GM23338 (cell line): ENCODE measurements at regions not wholly inside any gene's neighbourhood (a gene's known extent, or its start where the extent isn't known, plus 50 kb on each side); places are given as distances from the start of the nearest gene placed in this dataset.

ENCODE experiments used
- ATAC-seq: fragments of 200-7000 bp; cut with Tn5 transposase; 3 replicates; pipeline ENCODE4 v1.9.1; 2020
- DNase-seq: peaks from one replicate; pipeline ENCODE4 v3.0.0-alpha.2; 2015; ENCODE audit warnings: low spot score
- H2AFZ ChIP-seq: fragments of 200-600 bp; sonication (generic); 2 replicates; pipeline ENCODE4 v1.8.0; 2016; ENCODE audit warnings: antibody characterized with exemption, mild to moderate bottlenecking, moderate library complexity
- H3F3A ChIP-seq: fragments of 200-600 bp; sonication (generic); replicated peaks from 2 replicates; pipeline ENCODE4 v1.8.0; 2017; ENCODE audit warnings: antibody characterized with exemption, mixed run types, low read depth
- H3K27ac ChIP-seq: fragments of 200-600 bp; sonication (generic); 2 replicates; pipeline ENCODE4 v1.6.1; 2016; ENCODE audit warnings: low read depth
- H3K27me3 ChIP-seq: fragments of 200-600 bp; sonication (generic); 2 replicates; pipeline ENCODE4 v1.8.0; 2016; ENCODE audit warnings: mild to moderate bottlenecking, mixed run types, moderate library complexity; ENCODE audit not compliant: insufficient read depth
- H3K36me3 ChIP-seq: fragments of 200-600 bp; sonication (generic); 2 replicates; pipeline ENCODE4 v1.8.0; 2016; ENCODE audit warnings: mild to moderate bottlenecking; ENCODE audit not compliant: insufficient read depth
- H3K4me1 ChIP-seq: fragments of 200-600 bp; sonication (generic); 2 replicates; pipeline ENCODE4 v1.8.0; 2016; ENCODE audit warnings: mild to moderate bottlenecking, moderate library complexity; ENCODE audit not compliant: insufficient read depth
- H3K4me2 ChIP-seq: fragments of 200-600 bp; sonication (generic); 2 replicates; pipeline ENCODE4 v1.7.1; 2017; ENCODE audit warnings: mixed run types
- H3K4me3 ChIP-seq: fragments of 200-600 bp; sonication (generic); 2 replicates; pipeline ENCODE4 v1.6.1; 2016; ENCODE audit warnings: mixed run types
- H3K79me2 ChIP-seq: fragments of 200-600 bp; sonication (generic); replicated peaks from 2 replicates; pipeline ENCODE4 v1.8.0; 2017; ENCODE audit warnings: mild to moderate bottlenecking; ENCODE audit not compliant: insufficient read depth
- H3K9me2 ChIP-seq: fragments of 200-600 bp; sonication (generic); 2 replicates; pipeline ENCODE4 v1.8.0; 2017; ENCODE audit not compliant: insufficient read depth
- H4K20me1 ChIP-seq: fragments of 200-600 bp; sonication (generic); replicated peaks from 2 replicates; pipeline ENCODE4 v1.8.0; 2017; ENCODE audit warnings: mild to moderate bottlenecking; ENCODE audit not compliant: insufficient read depth
- H3K27ac Mint-ChIP-seq: 2 replicates; pipeline ENCODE4 v1.8.0; 2020; ENCODE audit warnings: inconsistent platforms, mild to moderate bottlenecking, moderate library complexity, mixed read lengths
- H3K27me3 Mint-ChIP-seq: 3 replicates; pipeline ENCODE4 v1.8.0; 2022; ENCODE audit warnings: low read depth, mild to moderate bottlenecking, moderate library complexity, mixed read lengths, inconsistent platforms; ENCODE audit not compliant: insufficient read depth, poor library complexity
- H3K36me3 Mint-ChIP-seq: 3 replicates; pipeline ENCODE4 v1.8.0; 2021; ENCODE audit warnings: low read depth, mild to moderate bottlenecking, inconsistent platforms, moderate library complexity, mixed read lengths
- H3K4me1 Mint-ChIP-seq: 3 replicates; pipeline ENCODE4 v1.8.0; 2020; ENCODE audit warnings: mild to moderate bottlenecking, inconsistent platforms, mixed read lengths
- H3K4me3 Mint-ChIP-seq: 3 replicates; pipeline ENCODE4 v1.8.0; 2021; ENCODE audit warnings: moderate library complexity, mild to moderate bottlenecking, inconsistent platforms, mixed read lengths
- H3K9me3 Mint-ChIP-seq: 3 replicates; pipeline ENCODE4 v1.8.0; 2020; ENCODE audit warnings: moderate library complexity, mild to moderate bottlenecking, inconsistent platforms, mixed read lengths
- CREB1 ChIP-seq: fragments of 250-450 bp; sonication (Bioruptor Pico); IDR thresholded peaks from 2 replicates; pipeline ENCODE4 v1.5.0; 2020; ENCODE audit warnings: low read depth, mild to moderate bottlenecking, moderate library complexity
- EZH2phosphoT487 ChIP-seq: fragments of 200-600 bp; sonication (generic); IDR thresholded peaks from one replicate; pipeline ENCODE4 v1.8.1; 2018; ENCODE audit warnings: antibody characterized with exemption; ENCODE audit not compliant: unreplicated experiment
- POLR2AphosphoS5 ChIP-seq: IDR thresholded peaks from 2 replicates; pipeline ENCODE4 v1.6.1; 2016; ENCODE audit warnings: antibody characterized with exemption, low read depth
- STAT1 ChIP-seq: IDR thresholded peaks from one replicate; pipeline ENCODE4 v1.6.1; 2016; ENCODE audit warnings: antibody characterized with exemption; ENCODE audit not compliant: unreplicated experiment
- ZNF114 ChIP-seq: fragments of 250-450 bp; sonication (Bioruptor Pico); IDR thresholded peaks from 2 replicates; pipeline ENCODE4 v1.5.0; 2020; ENCODE audit warnings: mild to moderate bottlenecking, moderate library complexity
- ZNF331 ChIP-seq: fragments of 250-450 bp; sonication (Bioruptor Pico); IDR thresholded peaks from 2 replicates; pipeline ENCODE4 v1.5.0; 2020; ENCODE audit warnings: low read depth, mild to moderate bottlenecking, moderate library complexity
- TF ChIP-seq, protein P1 (sequence below): IDR thresholded peaks from one replicate; pipeline ENCODE4 v1.6.1; 2018; ENCODE audit warnings: antibody characterized with exemption; ENCODE audit not compliant: unreplicated experiment
- TF ChIP-seq, protein P2 (sequence below), 2 experiments: fragments of 200-600 bp in 1 of 2; sonication (generic) in 1 of 2; conservative IDR thresholded peaks; 2 replicates each; pipeline versions ENCODE4 v1.5.1 to v1.6.1; 2016 to 2017; ENCODE audit warnings: antibody characterized with exemption in 2 of 2, low read depth in 2 of 2, mild to moderate bottlenecking in 2 of 2, moderate library complexity in 1 of 2
- TF ChIP-seq, protein P3 (sequence below): fragments of 250-450 bp; sonication (Bioruptor Pico); IDR thresholded peaks from 2 replicates; pipeline ENCODE4 v1.5.0; 2020; ENCODE audit warnings: mild to moderate bottlenecking, moderate library complexity

DNA sequence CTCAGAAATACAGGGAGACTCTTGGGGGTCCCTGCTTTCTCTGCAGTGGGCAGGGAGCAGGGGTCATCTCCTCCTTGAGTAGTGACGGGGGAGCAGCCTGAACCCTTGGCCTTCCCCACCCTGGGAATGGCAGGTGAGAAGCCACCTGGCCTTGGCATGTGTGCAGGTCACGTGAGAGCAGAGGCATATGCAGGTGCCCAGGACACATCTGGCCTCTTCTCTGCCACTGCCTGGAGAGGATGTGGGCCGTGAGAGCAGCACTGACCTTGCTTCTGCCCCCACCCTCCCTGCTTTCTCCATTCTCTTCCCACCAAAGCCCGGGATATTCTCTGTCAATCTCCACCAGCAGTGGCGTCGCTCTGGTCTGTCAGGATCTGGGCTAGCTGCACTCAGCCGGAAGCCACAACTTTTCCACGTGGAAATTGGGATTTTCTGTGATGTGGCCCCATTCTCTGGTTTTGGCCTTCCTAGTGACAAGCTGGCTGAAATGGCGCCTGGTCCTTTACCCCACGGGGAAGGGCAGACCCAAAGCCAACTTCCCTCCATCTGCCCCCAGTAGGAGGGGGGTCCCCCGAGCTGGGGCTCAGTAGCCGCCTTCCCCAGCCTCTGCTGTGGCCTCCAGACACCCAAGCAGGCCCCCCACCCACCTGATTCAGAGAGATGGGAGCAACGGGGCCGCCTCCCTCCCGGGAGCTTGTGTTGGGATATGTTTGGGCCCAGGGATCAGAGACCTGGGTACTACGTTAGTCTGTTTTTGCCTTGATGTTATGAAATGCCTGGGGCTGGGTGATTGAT, 70.4 kb upstream of the FCN1 start:
- no peaks in the 10 kb centered on the region for H3K79me2 ChIP-seq
- ATAC-seq, result no peak
- Mint-ChIP-seq H3K36me3 (peaks cover 12% of the 10 kb centered on the region), H3K9me3 (peaks cover 38% of the 10 kb centered on the region), H3K27me3 (peaks cover 2% of the 10 kb centered on the region), H3K4me1 (no peaks in the 10 kb centered on the region), H3K4me3 (no peak overlapping the region), H3K27ac (no peak overlapping the region)
- H3K27ac ChIP-seq, result no peak overlapping the region
- no peaks in the 10 kb centered on the region for H3K9me2 ChIP-seq
- no peak overlapping the region for H3K4me2 ChIP-seq
- DNase-seq, result no peak
- H2AFZ ChIP-seq, result no peak overlapping the region
- no peaks in the 10 kb centered on the region for H3K36me3 ChIP-seq
- no peaks in the 10 kb centered on the region for H4K20me1 ChIP-seq
- H3F3A ChIP-seq, result no peaks in the 10 kb centered on the region
- H3K27me3 ChIP-seq, result no peaks in the 10 kb centered on the region
- no peak overlapping the region for H3K4me3 ChIP-seq
- H3K4me1 ChIP-seq, result no peaks in the 10 kb centered on the region
- TF ChIP-seq, protein P1, sequence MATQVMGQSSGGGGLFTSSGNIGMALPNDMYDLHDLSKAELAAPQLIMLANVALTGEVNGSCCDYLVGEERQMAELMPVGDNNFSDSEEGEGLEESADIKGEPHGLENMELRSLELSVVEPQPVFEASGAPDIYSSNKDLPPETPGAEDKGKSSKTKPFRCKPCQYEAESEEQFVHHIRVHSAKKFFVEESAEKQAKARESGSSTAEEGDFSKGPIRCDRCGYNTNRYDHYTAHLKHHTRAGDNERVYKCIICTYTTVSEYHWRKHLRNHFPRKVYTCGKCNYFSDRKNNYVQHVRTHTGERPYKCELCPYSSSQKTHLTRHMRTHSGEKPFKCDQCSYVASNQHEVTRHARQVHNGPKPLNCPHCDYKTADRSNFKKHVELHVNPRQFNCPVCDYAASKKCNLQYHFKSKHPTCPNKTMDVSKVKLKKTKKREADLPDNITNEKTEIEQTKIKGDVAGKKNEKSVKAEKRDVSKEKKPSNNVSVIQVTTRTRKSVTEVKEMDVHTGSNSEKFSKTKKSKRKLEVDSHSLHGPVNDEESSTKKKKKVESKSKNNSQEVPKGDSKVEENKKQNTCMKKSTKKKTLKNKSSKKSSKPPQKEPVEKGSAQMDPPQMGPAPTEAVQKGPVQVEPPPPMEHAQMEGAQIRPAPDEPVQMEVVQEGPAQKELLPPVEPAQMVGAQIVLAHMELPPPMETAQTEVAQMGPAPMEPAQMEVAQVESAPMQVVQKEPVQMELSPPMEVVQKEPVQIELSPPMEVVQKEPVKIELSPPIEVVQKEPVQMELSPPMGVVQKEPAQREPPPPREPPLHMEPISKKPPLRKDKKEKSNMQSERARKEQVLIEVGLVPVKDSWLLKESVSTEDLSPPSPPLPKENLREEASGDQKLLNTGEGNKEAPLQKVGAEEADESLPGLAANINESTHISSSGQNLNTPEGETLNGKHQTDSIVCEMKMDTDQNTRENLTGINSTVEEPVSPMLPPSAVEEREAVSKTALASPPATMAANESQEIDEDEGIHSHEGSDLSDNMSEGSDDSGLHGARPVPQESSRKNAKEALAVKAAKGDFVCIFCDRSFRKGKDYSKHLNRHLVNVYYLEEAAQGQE, result no peak
- TF ChIP-seq EZH2phosphoT487, result no peak
- no peak for TF ChIP-seq ZNF331
- TF ChIP-seq ZNF114 (CRISPR knock-in tag), result no peak
- no peak for TF ChIP-seq CREB1 (CRISPR knock-in tag)
- TF ChIP-seq POLR2AphosphoS5, result no peak
- TF ChIP-seq, protein P2, sequence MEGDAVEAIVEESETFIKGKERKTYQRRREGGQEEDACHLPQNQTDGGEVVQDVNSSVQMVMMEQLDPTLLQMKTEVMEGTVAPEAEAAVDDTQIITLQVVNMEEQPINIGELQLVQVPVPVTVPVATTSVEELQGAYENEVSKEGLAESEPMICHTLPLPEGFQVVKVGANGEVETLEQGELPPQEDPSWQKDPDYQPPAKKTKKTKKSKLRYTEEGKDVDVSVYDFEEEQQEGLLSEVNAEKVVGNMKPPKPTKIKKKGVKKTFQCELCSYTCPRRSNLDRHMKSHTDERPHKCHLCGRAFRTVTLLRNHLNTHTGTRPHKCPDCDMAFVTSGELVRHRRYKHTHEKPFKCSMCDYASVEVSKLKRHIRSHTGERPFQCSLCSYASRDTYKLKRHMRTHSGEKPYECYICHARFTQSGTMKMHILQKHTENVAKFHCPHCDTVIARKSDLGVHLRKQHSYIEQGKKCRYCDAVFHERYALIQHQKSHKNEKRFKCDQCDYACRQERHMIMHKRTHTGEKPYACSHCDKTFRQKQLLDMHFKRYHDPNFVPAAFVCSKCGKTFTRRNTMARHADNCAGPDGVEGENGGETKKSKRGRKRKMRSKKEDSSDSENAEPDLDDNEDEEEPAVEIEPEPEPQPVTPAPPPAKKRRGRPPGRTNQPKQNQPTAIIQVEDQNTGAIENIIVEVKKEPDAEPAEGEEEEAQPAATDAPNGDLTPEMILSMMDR (conservative IDR thresholded peaks at IDR 0.05; ENCODE audit: low read depth in 2 of 2), result no peak
- no peak for TF ChIP-seq STAT1
- TF ChIP-seq, protein P3, sequence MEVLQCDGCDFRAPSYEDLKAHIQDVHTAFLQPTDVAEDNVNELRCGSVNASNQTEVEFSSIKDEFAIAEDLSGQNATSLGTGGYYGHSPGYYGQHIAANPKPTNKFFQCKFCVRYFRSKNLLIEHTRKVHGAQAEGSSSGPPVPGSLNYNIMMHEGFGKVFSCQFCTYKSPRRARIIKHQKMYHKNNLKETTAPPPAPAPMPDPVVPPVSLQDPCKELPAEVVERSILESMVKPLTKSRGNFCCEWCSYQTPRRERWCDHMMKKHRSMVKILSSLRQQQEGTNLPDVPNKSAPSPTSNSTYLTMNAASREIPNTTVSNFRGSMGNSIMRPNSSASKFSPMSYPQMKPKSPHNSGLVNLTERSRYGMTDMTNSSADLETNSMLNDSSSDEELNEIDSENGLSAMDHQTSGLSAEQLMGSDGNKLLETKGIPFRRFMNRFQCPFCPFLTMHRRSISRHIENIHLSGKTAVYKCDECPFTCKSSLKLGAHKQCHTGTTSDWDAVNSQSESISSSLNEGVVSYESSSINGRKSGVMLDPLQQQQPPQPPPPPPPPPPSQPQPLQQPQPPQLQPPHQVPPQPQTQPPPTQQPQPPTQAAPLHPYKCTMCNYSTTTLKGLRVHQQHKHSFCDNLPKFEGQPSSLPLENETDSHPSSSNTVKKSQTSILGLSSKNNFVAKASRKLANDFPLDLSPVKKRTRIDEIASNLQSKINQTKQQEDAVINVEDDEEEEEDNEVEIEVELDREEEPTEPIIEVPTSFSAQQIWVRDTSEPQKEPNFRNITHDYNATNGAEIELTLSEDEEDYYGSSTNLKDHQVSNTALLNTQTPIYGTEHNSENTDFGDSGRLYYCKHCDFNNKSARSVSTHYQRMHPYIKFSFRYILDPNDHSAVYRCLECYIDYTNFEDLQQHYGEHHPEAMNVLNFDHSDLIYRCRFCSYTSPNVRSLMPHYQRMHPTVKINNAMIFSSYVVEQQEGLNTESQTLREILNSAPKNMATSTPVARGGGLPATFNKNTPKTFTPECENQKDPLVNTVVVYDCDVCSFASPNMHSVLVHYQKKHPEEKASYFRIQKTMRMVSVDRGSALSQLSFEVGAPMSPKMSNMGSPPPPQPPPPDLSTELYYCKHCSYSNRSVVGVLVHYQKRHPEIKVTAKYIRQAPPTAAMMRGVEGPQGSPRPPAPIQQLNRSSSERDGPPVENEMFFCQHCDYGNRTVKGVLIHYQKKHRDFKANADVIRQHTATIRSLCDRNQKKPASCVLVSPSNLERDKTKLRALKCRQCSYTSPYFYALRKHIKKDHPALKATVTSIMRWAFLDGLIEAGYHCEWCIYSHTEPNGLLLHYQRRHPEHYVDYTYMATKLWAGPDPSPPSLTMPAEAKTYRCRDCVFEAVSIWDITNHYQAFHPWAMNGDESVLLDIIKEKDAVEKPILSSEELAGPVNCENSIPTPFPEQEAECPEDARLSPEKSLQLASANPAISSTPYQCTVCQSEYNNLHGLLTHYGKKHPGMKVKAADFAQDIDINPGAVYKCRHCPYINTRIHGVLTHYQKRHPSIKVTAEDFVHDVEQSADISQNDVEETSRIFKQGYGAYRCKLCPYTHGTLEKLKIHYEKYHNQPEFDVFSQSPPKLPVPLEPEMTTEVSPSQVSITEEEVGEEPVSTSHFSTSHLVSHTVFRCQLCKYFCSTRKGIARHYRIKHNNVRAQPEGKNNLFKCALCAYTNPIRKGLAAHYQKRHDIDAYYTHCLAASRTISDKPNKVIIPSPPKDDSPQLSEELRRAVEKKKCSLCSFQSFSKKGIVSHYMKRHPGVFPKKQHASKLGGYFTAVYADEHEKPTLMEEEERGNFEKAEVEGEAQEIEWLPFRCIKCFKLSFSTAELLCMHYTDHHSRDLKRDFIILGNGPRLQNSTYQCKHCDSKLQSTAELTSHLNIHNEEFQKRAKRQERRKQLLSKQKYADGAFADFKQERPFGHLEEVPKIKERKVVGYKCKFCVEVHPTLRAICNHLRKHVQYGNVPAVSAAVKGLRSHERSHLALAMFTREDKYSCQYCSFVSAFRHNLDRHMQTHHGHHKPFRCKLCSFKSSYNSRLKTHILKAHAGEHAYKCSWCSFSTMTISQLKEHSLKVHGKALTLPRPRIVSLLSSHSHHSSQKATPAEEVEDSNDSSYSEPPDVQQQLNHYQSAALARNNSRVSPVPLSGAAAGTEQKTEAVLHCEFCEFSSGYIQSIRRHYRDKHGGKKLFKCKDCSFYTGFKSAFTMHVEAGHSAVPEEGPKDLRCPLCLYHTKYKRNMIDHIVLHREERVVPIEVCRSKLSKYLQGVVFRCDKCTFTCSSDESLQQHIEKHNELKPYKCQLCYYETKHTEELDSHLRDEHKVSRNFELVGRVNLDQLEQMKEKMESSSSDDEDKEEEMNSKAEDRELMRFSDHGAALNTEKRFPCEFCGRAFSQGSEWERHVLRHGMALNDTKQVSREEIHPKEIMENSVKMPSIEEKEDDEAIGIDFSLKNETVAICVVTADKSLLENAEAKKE (CRISPR knock-in tag), result no peak
